Mesothelial cell of epicardium (in vitro differentiated cells): ENCODE measurements at regions not wholly inside any gene's neighbourhood (a gene's known extent, or its start where the extent isn't known, plus 50 kb on each side); places are given as distances from the start of the nearest gene placed in this dataset.

Experiments used
- DNase-seq, 2 experiments: peaks; one replicate each; pipeline ENCODE4 v3.0.0; 2021; ENCODE audit warnings: low spot score in 2 of 2; ENCODE audit not compliant: unreplicated experiment in 2 of 2
- H3K27ac Mint-ChIP-seq: 2 replicates; pipeline ENCODE4 v1.8.0; 2021; ENCODE audit warnings: mixed read lengths
- H3K27me3 Mint-ChIP-seq: 2 replicates; pipeline ENCODE4 v1.8.0; 2021; ENCODE audit warnings: low read depth, mixed read lengths
- H3K36me3 Mint-ChIP-seq: 2 replicates; pipeline ENCODE4 v1.8.0; 2021; ENCODE audit warnings: mixed read lengths
- H3K4me1 Mint-ChIP-seq: 2 replicates; pipeline ENCODE4 v1.8.0; 2021; ENCODE audit warnings: mixed read lengths
- H3K4me3 Mint-ChIP-seq: 2 replicates; pipeline ENCODE4 v1.8.0; 2021; ENCODE audit warnings: mild to moderate bottlenecking, moderate library complexity, mixed read lengths
- H3K9me3 Mint-ChIP-seq: 2 replicates; pipeline ENCODE4 v1.8.0; 2021; ENCODE audit warnings: mixed read lengths
- CTCF ChIP-seq: fragments of 200-600 bp; sonication (generic); IDR thresholded peaks from one replicate; pipeline ENCODE4 v1.5.0; 2021; ENCODE audit warnings: antibody characterized with exemption; ENCODE audit not compliant: unreplicated experiment

DNA sequence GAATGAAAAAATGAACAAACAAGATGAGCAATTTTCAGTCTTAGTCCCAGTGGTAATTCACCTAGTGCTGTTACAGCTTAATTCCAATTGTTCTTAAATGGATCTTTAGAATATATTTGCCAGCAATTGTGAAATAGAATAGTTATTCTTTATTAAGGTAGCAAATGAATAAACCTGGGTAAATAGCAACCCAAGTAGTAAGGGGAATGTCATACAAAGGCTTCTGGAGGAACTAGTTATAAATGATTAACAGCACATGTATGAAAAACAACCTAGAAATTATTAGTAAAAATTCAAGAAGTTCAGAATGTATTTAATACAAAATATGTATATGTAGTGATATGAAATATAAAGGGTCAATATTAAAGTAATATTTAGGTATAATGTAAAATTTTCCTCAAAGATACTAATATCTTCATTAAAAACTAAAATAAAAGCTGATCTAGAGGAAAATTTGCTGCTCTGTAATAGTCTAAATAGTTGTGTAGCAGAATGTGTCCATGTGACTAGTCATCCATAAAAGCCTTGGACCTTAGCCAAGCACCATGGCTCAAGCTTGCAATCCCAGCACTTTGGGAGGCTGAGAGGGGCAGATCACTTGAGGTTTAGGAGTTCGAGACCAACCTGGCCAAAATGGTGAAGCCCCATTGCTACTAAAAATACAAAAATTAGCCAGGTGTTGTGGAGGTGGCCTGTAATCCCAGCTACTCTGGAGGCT lies 535.9 kb upstream of the ATXN8OS start:
- DNase-seq, result no peak
- Mint-ChIP-seq H3K27me3 (no peaks in the 10 kb centered on the region), H3K9me3 (peaks cover 28% of the 10 kb centered on the region), H3K36me3 (peaks cover 4% of the 10 kb centered on the region), H3K27ac (no peak overlapping the region), H3K4me1 (no peaks in the 10 kb centered on the region), H3K4me3 (no peak overlapping the region)
- no peak for TF ChIP-seq CTCF

GRCh38 chr13:69567514-69567913 lies 540.1 kb upstream of the ATXN8OS start:
- H3K9me3 Mint-ChIP-seq, result peaks cover 38% of the 10 kb centered on the region
- H3K4me3 Mint-ChIP-seq, result no peak overlapping the region
- H3K27me3 Mint-ChIP-seq, result no peaks in the 10 kb centered on the region
- no peak overlapping the region for H3K27ac Mint-ChIP-seq
- TF ChIP-seq CTCF, result no peak
- H3K36me3 Mint-ChIP-seq, result peaks cover 4% of the 10 kb centered on the region
- DNase-seq, result no peak
- no peaks in the 10 kb centered on the region for H3K4me1 Mint-ChIP-seq

DNA sequence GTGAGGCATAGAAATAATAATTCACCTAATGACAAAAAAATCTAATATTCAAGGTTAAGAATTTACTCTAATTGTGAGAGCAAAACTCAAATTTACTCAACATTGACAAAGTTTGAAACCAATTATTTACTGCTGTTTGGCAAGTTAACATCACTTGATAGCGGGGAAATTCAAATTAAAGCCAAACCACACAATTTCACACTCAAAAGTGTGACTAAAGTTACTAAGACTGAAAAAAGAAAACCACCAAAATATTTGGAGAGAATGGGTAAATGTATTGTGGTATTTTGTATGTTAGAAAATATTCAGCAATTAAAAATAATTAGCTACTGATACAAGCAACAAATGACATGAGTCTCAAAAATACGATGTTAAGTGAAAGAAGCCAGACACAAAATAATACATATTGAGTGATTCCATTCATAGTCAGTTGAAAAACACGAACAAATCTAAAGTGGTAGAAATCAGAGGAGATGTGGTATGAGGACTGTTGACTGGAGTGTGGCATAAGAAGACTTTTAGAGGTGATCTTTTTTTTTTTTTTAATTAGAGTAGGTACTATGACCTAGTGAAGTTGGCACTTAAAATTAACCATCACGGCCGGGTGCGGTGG lies 541.4 kb upstream of the ATXN8OS start:
- TF ChIP-seq CTCF, result no peak
- H3K36me3 Mint-ChIP-seq, result peaks cover 4% of the 10 kb centered on the region
- no peak overlapping the region for H3K4me3 Mint-ChIP-seq
- no peak overlapping the region for H3K27ac Mint-ChIP-seq
- H3K27me3 Mint-ChIP-seq, result no peaks in the 10 kb centered on the region
- H3K4me1 Mint-ChIP-seq, result no peaks in the 10 kb centered on the region
- H3K9me3 Mint-ChIP-seq, result peaks cover 44% of the 10 kb centered on the region
- no peak for DNase-seq

GRCh38 chr13:69565334-69565733 lies 542.3 kb upstream of the ATXN8OS start:
- no peak for TF ChIP-seq CTCF
- H3K27ac Mint-ChIP-seq, result no peak overlapping the region
- peaks cover 4% of the 10 kb centered on the region for H3K36me3 Mint-ChIP-seq
- no peak for DNase-seq
- no peak overlapping the region for H3K4me3 Mint-ChIP-seq
- H3K27me3 Mint-ChIP-seq, result no peaks in the 10 kb centered on the region
- H3K4me1 Mint-ChIP-seq, result no peaks in the 10 kb centered on the region
- H3K9me3 Mint-ChIP-seq, result peaks cover 44% of the 10 kb centered on the region

GRCh38 chr13:69556540-69557196 lies 551.0 kb upstream of the ATXN8OS start:
- DNase-seq, result no peak
- TF ChIP-seq CTCF, result no peak
- Mint-ChIP-seq H3K4me3 (no peak overlapping the region), H3K27ac (no peak overlapping the region), H3K9me3 (peaks cover 3% of the 10 kb centered on the region), H3K4me1 (no peaks in the 10 kb centered on the region), H3K36me3 (no peaks in the 10 kb centered on the region), H3K27me3 (no peaks in the 10 kb centered on the region)
